K562 (cell line): ENCODE measurements at regions not wholly inside any gene's neighbourhood (a gene's known extent, or its start where the extent isn't known, plus 50 kb on each side); places are given as distances from the start of the nearest gene placed in this dataset.

Experiments
- ATAC-seq: fragments of 200-7000 bp; cut with Tn5 transposase; 3 replicates; pipeline ENCODE4 v1.9.1; 2020; ENCODE audit warnings: moderate library complexity
- BruUV-seq: library from RNA; stranded (reverse); fragments of 400-500 nt; replicated peaks from 2 replicates; lab custom pipeline; 2021; lab: Mats Ljungman, UMichigan
- CTCF ChIA-PET: fragments of 300-600 bp; formaldehyde crosslinking; extraction: SDS; loops from one replicate; lab custom pipeline; 2021; ENCODE audit warnings: low intra/inter-chr PET ratio; lab: Yijun Ruan, JAX
- POLR2A ChIA-PET: fragments of 300-600, 350-650 bp; sonication (Branson Sonifier 250); formaldehyde crosslinking; extraction: SDS; loops from one replicate; lab custom pipeline; 2021; ENCODE audit warnings: antibody characterized with exemption, inconsistent platforms; lab: Yijun Ruan, JAX
- DNase-seq, 4 experiments: peaks; one replicate each; pipeline versions ENCODE4 v3.0.0 to v3.0.0-alpha.2; 2011 to 2018; ENCODE audit warnings: low spot score in 3 of 4, mixed read lengths in 3 of 4; ENCODE audit errors: extremely low read depth in 1 of 4
- FAIRE-seq: peaks from 2 replicates; lab custom pipeline; 2011; peaks lifted over from hg19 to GRCh38; lab: Jason Lieb, UNC
- H2AFZ ChIP-seq: 2 replicates; pipeline ENCODE4 v1.6.0; 2011; ENCODE audit warnings: low read depth, low read length, control low read depth, inconsistent platforms
- H3K27ac ChIP-seq: fragments of 200-600 bp; 3 replicates; pipeline ENCODE4 v1.8.0; 2011; ENCODE audit warnings: low read depth, mild to moderate bottlenecking, control low read depth, inconsistent platforms, low read length, moderate library complexity, mixed read lengths; ENCODE audit errors: extremely low read depth
- H3K27me3 ChIP-seq, 2 experiments: fragments of 300-600 bp in 1 of 2; 2 replicates in 1 of 2; 3 replicates in 1 of 2; pipeline versions ENCODE4 v1.6.0 to v1.8.0; 2011; ENCODE audit warnings: inconsistent platforms in 2 of 2, low read length in 2 of 2, mild to moderate bottlenecking in 1 of 2, mixed read lengths in 1 of 2, moderate library complexity in 1 of 2; ENCODE audit not compliant: control insufficient read depth in 2 of 2, insufficient read depth in 2 of 2
- H3K36me3 ChIP-seq: fragments of 300-600 bp; 3 replicates; pipeline ENCODE4 v1.8.0; 2011; ENCODE audit warnings: mild to moderate bottlenecking, low read length, inconsistent platforms; ENCODE audit not compliant: control insufficient read depth, insufficient read depth
- H3K4me1 ChIP-seq, 2 experiments: fragments of 200-600 bp in 1 of 2; replicated peaks in 1 of 2; 2 replicates in 1 of 2; 3 replicates in 1 of 2; pipeline versions ENCODE4 v1.5.1 to v1.8.0; 2011; ENCODE audit warnings: inconsistent platforms in 2 of 2, low read length in 2 of 2, mild to moderate bottlenecking in 1 of 2, mixed read lengths in 1 of 2, moderate library complexity in 1 of 2; ENCODE audit not compliant: control insufficient read depth in 2 of 2, insufficient read depth in 2 of 2
- H3K4me2 ChIP-seq: 2 replicates; pipeline ENCODE4 v1.6.1; 2011; ENCODE audit warnings: low read length, control low read depth, inconsistent platforms, mixed read lengths; ENCODE audit not compliant: insufficient read depth
- H3K4me3 ChIP-seq: fragments of 200-600 bp; sonication (generic), shearing (Covaris generic); 2 replicates; pipeline ENCODE4 v1.5.1; 2016; ENCODE audit warnings: control low read depth, inconsistent platforms
- H3K79me2 ChIP-seq: fragments of 200-600 bp; 3 replicates; pipeline ENCODE4 v1.8.0; 2011; ENCODE audit warnings: low read length, inconsistent platforms; ENCODE audit not compliant: control insufficient read depth, insufficient read depth
- H3K9ac ChIP-seq, 2 experiments: 2 replicates each; pipeline versions ENCODE4 v1.6.0 to v1.6.1; 2011; ENCODE audit warnings: low read depth in 2 of 2, low read length in 2 of 2, control low read depth in 1 of 2, inconsistent platforms in 1 of 2, mild to moderate bottlenecking in 1 of 2, mixed read lengths in 1 of 2; ENCODE audit not compliant: insufficient read depth in 1 of 2
- H3K9me1 ChIP-seq: one replicate; pipeline ENCODE4 v1.6.0; 2011; ENCODE audit warnings: inconsistent platforms, mild to moderate bottlenecking, low read length, moderate library complexity; ENCODE audit not compliant: control insufficient read depth, insufficient read depth
- H3K9me3 ChIP-seq: replicated peaks from 2 replicates; pipeline ENCODE4 v1.5.1; 2011; ENCODE audit warnings: low read depth, low read length, inconsistent platforms; ENCODE audit not compliant: control insufficient read depth, insufficient read depth
- H4K20me1 ChIP-seq: replicated peaks from 2 replicates; pipeline ENCODE4 v1.6.1; 2011; ENCODE audit warnings: low read length, inconsistent platforms, mixed read lengths; ENCODE audit not compliant: control insufficient read depth, insufficient read depth
- DIDO1 ChIP-seq: fragments of 450-650 bp; IDR thresholded peaks from 2 replicates; pipeline ENCODE4 v1.6.1; 2016; ENCODE audit warnings: low read depth, missing biosample characterization, missing genetic modification characterization
- EP400 ChIP-seq: fragments of 450-650 bp; IDR thresholded peaks from 2 replicates; pipeline ENCODE4 v1.6.1; 2017; ENCODE audit warnings: antibody characterized with exemption, mild to moderate bottlenecking, moderate library complexity
- GATA2 ChIP-seq: sonication (generic); formaldehyde crosslinking; IDR thresholded peaks from 2 replicates; pipeline ENCODE4 v1.4.0; 2020; ENCODE audit warnings: mild to moderate bottlenecking, missing genetic modification reagents
- GTF2A2 ChIP-seq: IDR thresholded peaks from 2 replicates; pipeline ENCODE4 v1.6.1; 2016; ENCODE audit warnings: mild to moderate bottlenecking, missing genetic modification characterization, missing compliant biosample characterization
- HINFP ChIP-seq: fragments of 450-650 bp; conservative IDR thresholded peaks from 2 replicates; pipeline ENCODE4 v1.6.1; 2016; ENCODE audit warnings: missing genetic modification characterization, low read depth, mild to moderate bottlenecking, control low read depth, missing compliant biosample characterization
- NRF1 ChIP-seq, 2 experiments: fragments of 450-650 bp; IDR thresholded peaks in 1 of 2; conservative IDR thresholded peaks in 1 of 2; 2 replicates each; pipeline ENCODE4 v1.6.1; 2014; ENCODE audit warnings: mild to moderate bottlenecking in 2 of 2
- PML ChIP-seq: IDR thresholded peaks from 2 replicates; pipeline ENCODE4 v1.6.1; 2012; ENCODE audit warnings: low read length, inconsistent platforms
- POLR3G ChIP-seq: IDR thresholded peaks from 2 replicates; pipeline ENCODE4 v1.6.1; 2011; ENCODE audit not compliant: insufficient read length, insufficient replicate concordance; ENCODE audit errors: extremely low read depth
- RBM17 ChIP-seq: fragments of 200-400 bp; formaldehyde crosslinking; IDR thresholded peaks from 2 replicates; pipeline ENCODE4 v1.6.1; 2017; ENCODE audit warnings: low read depth, mild to moderate bottlenecking, low read length, borderline replicate concordance
- SUPT5H ChIP-seq: fragments of 450-650 bp; IDR thresholded peaks from 2 replicates; pipeline ENCODE4 v1.6.1; 2016
- TFAP4 ChIP-seq: sonication (generic); formaldehyde crosslinking; IDR thresholded peaks from 2 replicates; pipeline ENCODE4 v1.8.0; 2022; ENCODE audit warnings: missing genetic modification reagents, mild to moderate bottlenecking, moderate library complexity, borderline replicate concordance
- THRAP3 ChIP-seq: fragments of 450-650 bp; IDR thresholded peaks from 2 replicates; pipeline ENCODE4 v1.6.1; 2016; ENCODE audit warnings: mild to moderate bottlenecking, inconsistent platforms, borderline replicate concordance
- ZNF140 ChIP-seq: fragments of 250-450 bp; sonication (Bioruptor Pico); IDR thresholded peaks from 2 replicates; pipeline ENCODE4 v1.8.0; 2021; ENCODE audit warnings: moderate library complexity, mild to moderate bottlenecking, inconsistent platforms
- ZNF197 ChIP-seq: fragments of 200-800 bp; sonication (Bioruptor generic); IDR thresholded peaks from 2 replicates; pipeline ENCODE4 v1.6.1; 2016; ENCODE audit warnings: low read depth, missing genetic modification characterization, missing compliant biosample characterization
- ZNF408 ChIP-seq: fragments of 250-450 bp; sonication (Bioruptor Pico); IDR thresholded peaks from 2 replicates; pipeline ENCODE4 v1.4.0; 2020; ENCODE audit warnings: low read depth, mild to moderate bottlenecking, moderate library complexity
- ZNF436 ChIP-seq: fragments of 250-450, 450-650 bp; sonication (Bioruptor Pico); formaldehyde crosslinking; IDR thresholded peaks from 2 replicates; pipeline ENCODE4 v1.7.0; 2020; ENCODE audit warnings: mild to moderate bottlenecking
- WGBS: fragments of 100-300 bp; shearing (Covaris generic); methylation state at CpG from one replicate; pipeline ENCODE4 v1.1.6; 2016; ENCODE audit warnings: low coverage, mixed read lengths; ENCODE audit not compliant: insufficient coverage; ENCODE audit errors: missing lambda C conversion rate; 5-methylcytosine and 5-hydroxymethylcytosine counted together
- in situ Hi-C: fragments of 300-500 bp; cut with MboI; formaldehyde crosslinking; loops from 4 replicates; pipeline ENCODE4 v1.15.0; 2018; ENCODE audit warnings: inconsistent platforms, mixed read lengths
- intact Hi-C: fragments of 100-400 bp; cut with micrococcal nuclease; formaldehyde crosslinking; loops from 2 replicates; pipeline ENCODE4 v1.14.2; 2022
- TF ChIP-seq, protein P1 (sequence below): IDR thresholded peaks from 2 replicates; pipeline ENCODE4 v1.6.1; 2014; ENCODE audit warnings: antibody characterized with exemption
- TF ChIP-seq, protein P2 (sequence below): fragments of 250-450 bp; sonication (Bioruptor Pico); IDR thresholded peaks from 2 replicates; pipeline ENCODE4 v1.8.0; 2021; ENCODE audit warnings: moderate library complexity, mild to moderate bottlenecking, inconsistent platforms

DNA sequence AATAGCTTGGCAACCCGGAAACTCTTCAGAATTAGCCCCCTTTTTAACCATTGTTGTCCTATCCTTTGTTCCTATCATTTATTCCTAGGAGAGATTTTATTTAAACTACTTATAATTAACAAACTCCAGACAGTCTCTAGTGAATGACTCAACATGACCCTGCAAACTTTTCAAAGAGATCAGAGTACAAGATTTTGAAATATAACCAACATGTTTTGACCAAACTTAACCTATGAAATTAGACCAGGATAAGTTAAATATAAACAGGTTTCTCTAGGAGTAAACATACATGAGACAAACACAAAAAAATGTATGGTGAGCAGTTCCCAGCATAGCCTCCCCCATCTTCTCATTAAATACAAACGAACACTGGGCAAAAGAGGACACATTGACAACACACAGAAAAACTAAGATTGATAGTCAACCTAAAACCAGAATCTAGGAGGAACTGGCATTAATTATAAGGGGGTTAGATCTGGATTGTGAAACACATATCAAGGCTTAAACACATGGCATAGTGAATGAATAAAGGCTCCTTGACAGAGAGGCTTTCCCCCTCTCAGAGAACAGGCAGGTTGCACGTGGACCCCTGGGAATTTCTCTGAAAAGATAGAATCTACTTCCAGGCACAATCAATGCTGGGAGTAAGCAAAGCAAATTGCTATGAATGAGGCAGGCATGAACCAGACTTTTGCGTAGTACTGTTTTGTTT is 284.1 kb downstream of the IRS1 start:
- 5% methylated on average over 4 of the region's 4 CpGs for WGBS
- intact Hi-C loops, result no loop called here
- no peak overlapping the region for H3K4me2 ChIP-seq
- no peak for TF ChIP-seq GATA2
- TF ChIP-seq DIDO1 (tag), result no peak
- TF ChIP-seq, protein P1, sequence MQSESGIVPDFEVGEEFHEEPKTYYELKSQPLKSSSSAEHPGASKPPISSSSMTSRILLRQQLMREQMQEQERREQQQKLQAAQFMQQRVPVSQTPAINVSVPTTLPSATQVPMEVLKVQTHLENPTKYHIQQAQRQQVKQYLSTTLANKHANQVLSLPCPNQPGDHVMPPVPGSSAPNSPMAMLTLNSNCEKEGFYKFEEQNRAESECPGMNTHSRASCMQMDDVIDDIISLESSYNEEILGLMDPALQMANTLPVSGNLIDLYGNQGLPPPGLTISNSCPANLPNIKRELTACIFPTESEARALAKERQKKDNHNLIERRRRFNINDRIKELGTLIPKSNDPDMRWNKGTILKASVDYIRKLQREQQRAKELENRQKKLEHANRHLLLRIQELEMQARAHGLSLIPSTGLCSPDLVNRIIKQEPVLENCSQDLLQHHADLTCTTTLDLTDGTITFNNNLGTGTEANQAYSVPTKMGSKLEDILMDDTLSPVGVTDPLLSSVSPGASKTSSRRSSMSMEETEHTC, result no peak
- no peak for TF ChIP-seq HINFP
- TF ChIP-seq POLR3G, result no peak
- no peak for TF ChIP-seq PML
- no peak for TF ChIP-seq RBM17
- no peak for TF ChIP-seq THRAP3
- TF ChIP-seq NRF1 (conservative IDR thresholded peaks at IDR 0.05 in 1 of 2, IDR thresholded peaks at IDR 0.05 in 1 of 2), result no peak
- TF ChIP-seq ZNF436 (CRISPR knock-in tag), result no peak
- TF ChIP-seq TFAP4, result no peak
- no peak for TF ChIP-seq EP400
- TF ChIP-seq ZNF140 (CRISPR knock-in tag), result no peak
- TF ChIP-seq, protein P2, sequence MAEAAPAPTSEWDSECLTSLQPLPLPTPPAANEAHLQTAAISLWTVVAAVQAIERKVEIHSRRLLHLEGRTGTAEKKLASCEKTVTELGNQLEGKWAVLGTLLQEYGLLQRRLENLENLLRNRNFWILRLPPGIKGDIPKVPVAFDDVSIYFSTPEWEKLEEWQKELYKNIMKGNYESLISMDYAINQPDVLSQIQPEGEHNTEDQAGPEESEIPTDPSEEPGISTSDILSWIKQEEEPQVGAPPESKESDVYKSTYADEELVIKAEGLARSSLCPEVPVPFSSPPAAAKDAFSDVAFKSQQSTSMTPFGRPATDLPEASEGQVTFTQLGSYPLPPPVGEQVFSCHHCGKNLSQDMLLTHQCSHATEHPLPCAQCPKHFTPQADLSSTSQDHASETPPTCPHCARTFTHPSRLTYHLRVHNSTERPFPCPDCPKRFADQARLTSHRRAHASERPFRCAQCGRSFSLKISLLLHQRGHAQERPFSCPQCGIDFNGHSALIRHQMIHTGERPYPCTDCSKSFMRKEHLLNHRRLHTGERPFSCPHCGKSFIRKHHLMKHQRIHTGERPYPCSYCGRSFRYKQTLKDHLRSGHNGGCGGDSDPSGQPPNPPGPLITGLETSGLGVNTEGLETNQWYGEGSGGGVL (CRISPR knock-in tag), result no peak
- TF ChIP-seq ZNF197, result no peak
- no peak for TF ChIP-seq ZNF408 (CRISPR knock-in tag)
- TF ChIP-seq GTF2A2 (tag), result no peak
- no peak for TF ChIP-seq SUPT5H

More for the DNA sequence above, 284.1 kb downstream of the IRS1 start:
- CTCF ChIA-PET, result no interaction called here
- in situ Hi-C loops, result no loop called here
- Histone ChIP-seq H3K9me1 (no peaks in the 10 kb centered on the region), H3K4me1 (no peaks in the 10 kb centered on the region), H3K9me3 (no peaks in the 10 kb centered on the region), H3K36me3 (no peaks in the 10 kb centered on the region), H3K9ac (no peak overlapping the region), H3K27me3 (no peaks in the 10 kb centered on the region), H3K79me2 (no peaks in the 10 kb centered on the region), H4K20me1 (no peaks in the 10 kb centered on the region), H3K27ac (no peak overlapping the region), H2AFZ (no peak overlapping the region), H3K4me3 (no peak overlapping the region)
- ATAC-seq, result no peak
- BruUV-seq, result no TSS peak
- DNase-seq, result no peak
- POLR2A ChIA-PET, result no interaction called here
- FAIRE-seq, result no peak
